ENCODE measurements at regions not wholly inside any gene's neighbourhood (a gene's known extent, or its start where the extent isn't known, plus 50 kb on each side); places are given as distances from the start of the nearest gene placed in this dataset.

DNA sequence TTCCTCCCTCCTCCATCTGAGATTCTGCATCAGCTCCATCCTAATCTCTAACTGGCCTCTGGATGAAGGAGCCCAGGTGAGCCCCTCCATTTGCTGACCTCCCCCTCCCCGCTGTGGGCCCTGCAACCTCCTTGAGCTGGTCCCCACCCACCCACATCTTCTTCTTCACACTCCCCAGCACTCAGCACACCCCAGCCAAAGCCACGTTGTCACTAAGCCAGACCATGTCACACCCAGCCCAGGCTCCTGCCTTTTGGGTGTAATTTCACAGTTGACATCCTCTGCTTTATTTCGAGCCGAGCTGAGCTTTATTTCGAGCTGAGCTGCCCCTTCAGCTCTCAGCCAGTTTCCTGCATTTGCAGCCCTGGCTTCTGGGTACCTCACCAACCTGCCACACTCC is 282.7 kb upstream of the TNRC6C start:
- no peak for DNase-seq (ENCODE audit: low read depth in 2 of 2)

DNA sequence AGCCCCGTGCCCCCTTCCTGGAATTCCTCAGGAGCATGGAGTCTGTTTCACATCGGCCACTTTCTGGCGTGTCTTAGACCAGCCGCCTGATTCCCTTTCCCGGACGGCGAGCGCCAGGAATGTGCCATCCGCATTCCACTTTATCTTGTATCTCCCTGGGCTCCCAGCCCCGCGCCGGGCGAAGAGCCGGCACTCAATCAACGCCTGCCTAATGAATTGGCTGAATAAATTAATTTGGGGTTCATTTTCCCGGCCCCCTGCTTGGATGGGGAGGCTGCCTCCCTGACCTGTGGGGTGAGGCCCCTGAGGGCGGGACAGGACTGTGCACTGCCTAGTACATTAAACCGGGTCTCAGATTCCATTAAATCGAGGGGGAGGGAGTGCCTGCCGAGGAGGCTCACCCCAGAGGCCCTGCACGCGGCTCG is 282.3 kb upstream of the TNRC6C start:
- no peak for DNase-seq (ENCODE audit: low read depth in 2 of 2)

DNA sequence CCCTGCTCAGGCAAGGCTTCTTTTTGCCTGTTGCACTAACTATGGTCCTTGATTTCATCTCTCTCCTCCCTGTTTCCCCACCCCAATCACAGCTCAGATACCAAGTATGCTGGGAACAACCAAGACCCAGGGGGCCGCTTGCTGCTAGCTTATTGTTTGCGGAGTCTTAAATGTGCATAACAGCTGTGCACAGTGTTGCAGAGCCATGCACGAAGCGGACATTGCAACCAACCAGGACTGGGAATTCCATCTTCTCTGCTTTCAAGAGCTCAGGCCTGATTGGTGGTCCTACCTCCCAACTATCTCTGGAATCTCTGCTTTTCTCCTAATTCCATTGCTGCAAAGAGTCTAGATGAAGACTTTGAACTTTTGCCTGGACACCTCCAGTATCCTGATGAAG is 281.3 kb upstream of the TNRC6C start:
- no peak for DNase-seq (ENCODE audit: low read depth in 2 of 2)

DNA sequence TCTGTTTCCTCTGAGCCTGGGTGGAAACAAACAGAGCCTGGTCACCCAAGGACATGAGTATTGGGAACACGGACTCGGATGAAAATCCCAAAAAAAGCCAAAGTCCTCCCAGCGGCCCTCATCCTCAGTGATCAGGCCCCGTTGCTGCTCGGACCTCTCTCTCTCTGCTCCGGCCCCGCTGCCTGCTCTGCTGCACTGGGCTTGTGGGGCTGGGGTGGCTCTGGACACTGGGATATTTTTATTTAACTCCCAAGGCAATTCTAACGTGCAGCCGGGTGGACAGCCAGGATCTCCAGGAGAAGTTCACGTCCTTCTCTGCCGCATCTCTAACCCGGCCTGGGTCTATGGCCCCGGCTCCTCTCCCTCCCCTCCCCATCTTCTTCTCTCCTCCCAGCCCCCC is 280.9 kb upstream of the TNRC6C start:
- DNase-seq (ENCODE audit: low read depth in 2 of 2): no peak

DNA sequence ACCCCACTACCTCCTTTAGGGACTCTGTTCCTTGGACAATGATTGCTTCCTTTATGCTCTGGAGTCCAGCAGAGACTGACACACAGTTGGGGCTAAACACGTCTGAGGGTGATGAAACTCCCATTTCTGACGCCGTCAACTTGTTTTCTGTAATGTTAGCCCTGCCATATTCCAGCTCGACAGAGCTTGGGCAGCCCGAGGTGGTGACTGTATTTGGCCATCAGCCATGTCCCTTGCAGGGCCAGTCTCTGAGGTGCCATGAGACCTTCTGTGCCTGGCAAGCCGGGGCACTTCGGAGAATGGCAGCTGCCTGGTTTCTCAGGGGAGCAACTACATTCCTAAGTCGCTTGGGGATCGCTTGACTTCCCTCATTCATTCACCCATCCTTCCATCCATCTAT is 278.9 kb upstream of the TNRC6C start:
- no peak for DNase-seq (ENCODE audit: low read depth in 2 of 2)

DNA sequence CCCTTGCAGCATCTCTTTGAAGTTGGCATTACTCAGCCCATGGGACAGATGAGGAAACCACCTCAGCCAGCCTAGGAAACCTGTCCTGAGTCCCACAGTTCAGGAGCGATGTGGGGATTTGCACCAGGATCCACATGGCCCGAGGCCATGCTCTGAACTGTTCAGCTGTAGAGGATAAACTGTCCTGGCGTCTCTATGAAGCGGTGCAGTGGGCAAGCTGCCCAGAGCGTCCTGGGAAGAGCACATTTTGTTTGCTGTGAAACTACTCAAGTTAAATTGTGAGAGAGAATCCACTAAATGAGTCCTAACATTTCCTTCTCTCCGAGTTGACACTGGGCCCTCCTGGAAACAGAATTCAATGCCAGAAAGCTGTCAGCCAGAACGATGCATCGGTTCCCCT is 276.6 kb upstream of the TNRC6C start:
- DNase-seq (ENCODE audit: low read depth in 2 of 2): no peak

DNA sequence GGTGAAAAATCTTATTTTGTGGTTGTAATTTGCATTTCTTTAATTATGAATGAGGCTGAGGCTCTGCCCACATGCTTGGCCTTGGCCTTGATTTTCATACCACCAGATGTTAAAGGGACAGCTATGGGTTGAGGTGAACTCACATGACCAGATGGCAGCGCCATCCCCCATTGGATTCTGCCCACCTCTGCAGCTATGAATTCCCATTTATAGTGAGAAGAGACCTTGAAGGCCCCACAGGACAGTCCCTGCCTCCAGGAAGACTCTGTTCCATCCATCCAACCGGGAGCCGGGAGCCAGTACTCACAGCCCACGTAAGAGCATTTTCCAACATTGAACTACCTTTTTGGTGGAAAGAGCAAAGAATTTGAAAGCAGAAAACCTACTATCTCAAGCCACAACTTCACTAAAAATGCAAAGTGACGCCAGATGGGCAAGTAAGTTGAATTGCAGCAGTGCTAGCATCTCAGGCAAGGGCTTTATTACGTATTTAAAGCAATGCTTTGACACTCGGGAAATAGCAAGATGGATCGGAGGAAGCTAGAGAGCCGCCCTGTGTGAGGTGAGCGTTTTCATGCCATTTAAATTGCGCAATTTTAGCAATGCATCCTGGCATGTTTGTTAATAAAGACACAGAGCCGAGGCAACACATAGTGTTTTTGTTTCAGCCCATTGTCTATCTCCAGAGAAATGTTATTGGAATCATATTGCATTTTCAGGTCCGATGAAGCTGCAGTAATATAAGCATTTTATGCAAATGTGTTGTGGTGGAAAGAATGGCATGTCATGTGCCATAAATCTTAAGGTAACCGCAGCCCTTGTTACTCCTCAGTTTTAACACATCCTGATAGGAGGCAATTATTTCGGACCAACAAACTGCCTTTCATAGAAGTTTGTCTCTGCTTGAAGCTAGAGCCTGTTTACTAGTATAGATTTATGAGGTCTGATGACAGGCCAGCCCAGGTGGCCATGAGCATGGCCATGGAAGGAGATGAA is 273.4 kb upstream of the TNRC6C start:
- DNase-seq (ENCODE audit: low read depth in 2 of 2): no peak

DNA sequence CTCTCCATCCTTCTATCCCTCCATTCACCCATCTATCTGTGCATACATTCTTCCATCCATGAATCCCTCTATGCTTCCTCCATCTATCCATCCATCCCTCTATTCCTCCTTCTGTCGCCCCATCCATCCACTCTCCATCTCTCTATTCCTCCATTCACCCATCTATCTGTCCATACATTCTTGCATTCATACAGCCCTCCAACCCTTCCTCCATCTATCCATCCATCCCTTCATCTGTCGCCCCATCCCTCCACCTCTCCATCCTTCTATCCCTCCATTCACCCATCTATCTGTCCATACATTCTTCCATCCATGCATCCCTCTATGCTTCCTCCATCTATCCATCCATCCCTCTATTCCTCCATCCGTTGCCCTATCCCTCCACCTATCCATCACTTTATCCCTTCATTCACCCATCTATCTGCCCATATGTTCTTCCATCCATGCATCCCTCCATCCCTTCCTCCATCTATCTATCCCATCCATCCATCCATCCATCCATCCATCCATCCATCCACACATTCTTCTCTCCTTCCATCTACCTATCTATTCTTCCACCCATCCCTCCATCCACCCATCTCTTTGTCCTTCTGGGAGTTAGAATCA is 272.5 kb upstream of the TNRC6C start:
- DNase-seq (ENCODE audit: low read depth in 2 of 2): no peak

DNA sequence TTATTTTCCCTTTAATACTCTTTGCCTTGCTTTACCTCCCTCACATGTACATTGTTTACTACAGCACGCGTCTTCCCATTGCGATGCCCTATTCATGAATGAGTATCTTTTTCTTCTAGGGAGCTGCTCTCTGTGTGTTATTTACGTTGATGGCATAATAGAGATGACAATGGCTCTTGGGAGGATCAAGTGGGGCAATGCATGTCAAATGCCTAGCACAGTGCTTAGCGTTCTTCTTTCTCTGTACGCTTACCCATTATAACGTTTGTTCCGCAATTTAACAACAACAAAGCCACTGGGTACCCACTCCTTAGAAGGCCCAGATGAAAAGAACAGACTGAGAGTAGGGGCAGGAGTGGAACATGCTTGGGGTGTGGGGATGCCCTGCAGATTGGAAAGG is 271.6 kb upstream of the TNRC6C start:
- DNase-seq (ENCODE audit: low read depth in 2 of 2): no peak

DNA sequence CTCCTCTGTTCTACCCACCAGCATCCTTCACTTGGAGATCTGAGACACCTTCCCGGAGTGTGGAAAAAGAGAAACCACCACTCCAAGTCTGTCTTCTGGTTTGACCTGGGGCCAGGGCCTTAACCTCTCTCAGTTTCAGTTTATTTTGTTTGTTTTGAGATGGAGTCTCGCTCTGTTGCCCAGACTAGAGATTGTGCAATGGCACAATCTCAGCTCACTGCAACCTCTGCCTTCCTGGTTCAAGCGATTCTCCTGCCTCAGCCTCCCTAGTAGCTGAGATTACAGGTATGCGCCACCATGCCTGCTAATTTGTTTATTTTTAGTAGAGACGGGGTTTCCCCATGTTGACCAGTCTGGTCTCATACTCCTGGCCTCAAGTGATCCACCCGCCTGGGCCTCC is 271.1 kb upstream of the TNRC6C start:
- DNase-seq (ENCODE audit: low read depth in 2 of 2): no peak

DNA sequence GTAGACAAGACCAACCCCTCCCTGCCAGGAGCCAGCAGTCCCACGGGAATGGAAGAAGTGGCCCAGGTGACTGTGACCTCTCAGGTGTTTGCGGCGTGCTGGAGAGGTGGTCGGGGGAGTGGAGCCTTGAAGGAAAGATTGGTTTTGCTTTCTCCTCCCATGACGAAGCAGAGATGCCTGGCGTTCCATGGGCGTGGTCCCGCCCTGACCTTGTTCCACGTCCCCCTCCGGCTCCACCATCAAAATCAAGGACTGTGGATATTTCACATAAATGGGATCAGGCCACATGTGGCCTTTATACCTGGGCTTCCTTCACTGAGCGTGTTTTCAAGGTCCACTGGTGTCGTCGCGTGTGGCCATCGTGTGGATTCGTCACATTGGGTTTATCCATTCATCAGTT is 270.6 kb upstream of the TNRC6C start:
- DNase-seq (ENCODE audit: low read depth in 2 of 2): no peak

DNA sequence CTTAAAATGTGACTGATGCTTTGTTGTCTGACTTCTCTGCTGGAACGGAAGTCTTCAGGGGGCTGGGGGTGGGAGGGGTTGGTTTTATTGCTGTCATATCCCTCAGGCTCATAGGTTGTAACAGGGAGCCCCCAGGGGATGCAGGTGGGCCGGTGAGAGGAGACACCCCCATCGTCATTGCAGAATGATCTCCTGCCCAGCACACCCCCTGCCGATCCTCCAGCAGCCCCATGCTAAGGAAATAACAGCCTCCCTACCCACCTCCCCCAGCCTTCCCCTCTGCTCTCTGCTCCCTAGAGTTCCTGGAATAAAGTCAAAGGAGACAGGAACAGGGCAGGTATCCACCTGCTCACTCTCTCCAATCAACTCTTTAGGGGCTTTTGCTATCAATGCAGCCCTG is 270.1 kb upstream of the TNRC6C start:
- no peak for DNase-seq (ENCODE audit: low read depth in 2 of 2)

DNA sequence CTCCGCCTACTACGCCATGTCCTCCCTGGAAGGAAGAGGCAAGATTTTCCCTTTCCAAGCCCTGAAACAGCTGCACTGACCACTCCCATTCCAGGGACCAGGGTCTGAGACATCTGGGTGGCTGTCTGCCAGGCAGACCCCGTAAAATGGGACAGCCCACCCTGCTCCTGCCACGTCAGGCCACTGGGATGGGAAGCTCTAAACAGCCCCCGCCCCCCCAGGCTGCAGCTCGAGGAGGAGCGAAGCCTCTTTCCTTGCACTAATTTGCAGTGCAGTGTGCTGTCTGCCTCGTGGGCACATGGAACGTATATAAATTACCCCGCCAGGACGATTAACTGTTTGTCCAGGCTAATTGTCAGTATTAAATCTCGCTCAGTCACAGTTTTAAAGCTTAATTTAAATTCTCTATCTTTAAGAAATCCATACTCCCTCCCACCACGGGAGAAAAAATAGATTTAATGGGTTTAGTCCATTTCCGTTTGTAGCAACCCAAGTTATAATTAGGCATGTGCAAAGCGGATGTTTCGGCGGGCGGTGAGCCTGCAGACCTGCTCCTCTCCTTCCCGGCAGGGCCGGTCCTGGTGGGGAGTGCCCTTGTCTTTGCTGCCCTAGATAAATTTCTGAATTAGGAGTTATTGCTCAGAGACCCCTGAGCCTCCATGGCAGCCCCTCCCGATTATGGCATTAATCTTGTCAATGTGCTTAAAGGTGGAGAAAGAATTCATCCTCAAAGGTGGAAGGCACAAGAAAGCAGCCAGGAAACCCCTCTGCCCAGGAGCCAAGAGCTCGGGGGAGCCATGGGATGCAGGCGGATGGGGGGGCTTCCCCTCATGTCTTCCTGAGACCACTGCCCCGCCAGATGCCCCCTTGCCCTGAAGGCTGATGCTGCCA is 268.0 kb upstream of the TNRC6C start:
- DNase-seq (ENCODE audit: low read depth in 2 of 2): no peak

DNA sequence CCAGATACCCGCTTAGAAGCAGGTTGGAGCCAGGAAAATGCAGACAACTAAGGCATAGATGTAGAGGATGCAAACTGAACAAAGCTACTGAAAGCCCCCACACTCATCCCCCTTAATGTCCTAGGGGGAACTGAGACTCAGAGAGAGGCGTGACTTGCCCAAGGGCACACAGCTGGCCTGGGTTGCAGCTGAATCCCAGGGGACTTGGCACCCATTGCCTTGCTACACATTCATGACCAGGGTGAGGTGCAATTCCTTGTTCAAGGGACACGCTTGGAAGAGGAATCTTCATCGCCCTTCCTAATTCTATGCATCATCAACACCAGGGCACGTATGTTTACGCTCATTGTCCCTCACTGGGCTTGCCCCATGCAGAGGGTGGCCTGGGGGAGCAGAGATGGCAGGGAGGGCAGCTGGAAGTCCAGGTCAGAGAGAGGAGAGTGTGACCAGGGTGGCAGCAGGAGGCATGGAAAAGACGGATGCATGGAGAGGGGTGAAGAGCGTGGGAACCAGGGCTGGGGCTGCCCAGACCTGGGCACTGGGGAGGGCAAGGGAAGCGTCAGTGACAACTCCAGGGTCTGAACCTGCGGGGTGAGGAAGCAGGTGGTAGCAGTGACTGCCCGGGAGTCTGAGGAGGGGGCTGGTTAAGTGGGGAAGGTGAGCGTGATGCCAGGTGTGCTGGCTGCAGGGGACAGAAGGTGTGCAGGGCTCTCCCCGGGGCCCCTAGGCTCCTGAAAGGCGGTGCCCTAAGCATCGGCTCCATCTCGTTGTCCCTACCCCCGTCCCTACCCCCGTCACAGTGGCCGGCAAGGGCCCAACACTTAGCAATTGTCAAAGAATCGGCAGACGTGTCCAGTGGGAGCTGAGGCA is 267.1 kb upstream of the TNRC6C start:
- no peak for DNase-seq (ENCODE audit: low read depth in 2 of 2)

DNA sequence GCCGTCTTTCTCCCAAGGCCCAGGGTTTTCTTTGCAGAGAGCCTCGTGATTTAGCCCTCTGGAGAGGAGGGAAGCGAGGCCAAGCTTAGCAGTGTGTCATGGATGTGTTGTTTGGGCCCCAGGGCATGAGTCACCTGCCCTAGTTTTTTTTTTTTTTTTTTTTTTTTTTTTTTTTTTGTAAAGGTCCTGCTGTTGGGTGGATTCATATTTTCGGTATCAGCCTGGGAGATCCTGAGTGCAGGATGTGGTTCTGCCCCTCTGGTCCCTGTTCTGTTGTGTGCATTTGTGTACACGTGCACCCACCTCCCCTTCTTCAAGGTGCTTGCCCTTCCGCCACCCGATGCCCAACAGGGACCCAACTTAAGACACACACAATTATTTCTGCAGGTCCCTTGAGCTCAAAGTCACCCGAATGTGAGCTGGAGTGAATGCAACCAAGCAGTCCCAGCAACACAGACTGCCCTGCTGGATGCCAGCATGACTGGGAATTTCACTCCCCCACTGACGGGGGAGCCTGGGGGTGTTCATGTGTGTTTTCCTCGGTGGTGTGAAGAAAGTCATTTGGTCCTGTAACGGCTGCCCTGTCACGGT is 265.8 kb upstream of the TNRC6C start:
- no peak for DNase-seq (ENCODE audit: low read depth in 2 of 2)

DNA sequence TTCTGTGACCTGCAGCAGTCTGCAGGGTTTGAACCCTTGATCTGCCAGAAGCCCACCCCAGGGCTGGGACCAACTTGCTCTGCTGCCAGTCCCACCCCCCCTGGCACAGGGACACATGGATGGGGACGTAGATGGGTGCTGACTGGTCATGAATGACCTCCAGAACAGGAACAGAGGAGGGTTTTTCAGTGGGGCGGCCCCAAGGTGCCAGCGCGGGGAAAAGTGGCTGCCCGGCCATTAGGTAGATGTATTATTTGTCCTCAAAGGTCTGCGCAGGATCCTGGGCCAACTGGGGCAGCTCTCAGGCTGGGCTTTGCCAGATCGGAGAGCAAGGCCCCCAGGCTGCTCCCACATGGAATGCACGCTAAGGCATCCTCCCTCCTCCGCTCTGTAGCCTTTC is 265.2 kb upstream of the TNRC6C start:
- DNase-seq (ENCODE audit: low read depth in 2 of 2): no peak

DNA sequence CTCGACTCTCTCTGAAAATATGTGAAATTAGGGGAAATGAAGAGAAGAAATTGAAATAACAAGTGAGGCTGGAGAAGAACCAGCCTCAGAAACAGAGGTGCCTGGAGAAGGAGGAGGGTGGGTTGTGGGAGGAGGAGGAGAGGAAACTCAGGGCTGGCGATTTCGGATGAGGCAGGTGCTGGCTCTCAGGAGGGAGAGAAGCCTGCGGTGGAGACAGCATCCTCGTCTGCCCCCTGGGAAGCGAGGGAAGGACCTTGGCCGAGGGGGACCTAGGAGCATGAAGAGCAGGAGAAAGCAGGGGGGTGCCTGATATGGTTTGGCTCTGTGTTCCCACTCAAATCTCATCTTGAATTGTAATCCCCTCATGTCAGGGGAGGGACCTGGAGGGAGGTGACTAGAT is 264.7 kb upstream of the TNRC6C start:
- no peak for DNase-seq (ENCODE audit: low read depth in 2 of 2)

DNA sequence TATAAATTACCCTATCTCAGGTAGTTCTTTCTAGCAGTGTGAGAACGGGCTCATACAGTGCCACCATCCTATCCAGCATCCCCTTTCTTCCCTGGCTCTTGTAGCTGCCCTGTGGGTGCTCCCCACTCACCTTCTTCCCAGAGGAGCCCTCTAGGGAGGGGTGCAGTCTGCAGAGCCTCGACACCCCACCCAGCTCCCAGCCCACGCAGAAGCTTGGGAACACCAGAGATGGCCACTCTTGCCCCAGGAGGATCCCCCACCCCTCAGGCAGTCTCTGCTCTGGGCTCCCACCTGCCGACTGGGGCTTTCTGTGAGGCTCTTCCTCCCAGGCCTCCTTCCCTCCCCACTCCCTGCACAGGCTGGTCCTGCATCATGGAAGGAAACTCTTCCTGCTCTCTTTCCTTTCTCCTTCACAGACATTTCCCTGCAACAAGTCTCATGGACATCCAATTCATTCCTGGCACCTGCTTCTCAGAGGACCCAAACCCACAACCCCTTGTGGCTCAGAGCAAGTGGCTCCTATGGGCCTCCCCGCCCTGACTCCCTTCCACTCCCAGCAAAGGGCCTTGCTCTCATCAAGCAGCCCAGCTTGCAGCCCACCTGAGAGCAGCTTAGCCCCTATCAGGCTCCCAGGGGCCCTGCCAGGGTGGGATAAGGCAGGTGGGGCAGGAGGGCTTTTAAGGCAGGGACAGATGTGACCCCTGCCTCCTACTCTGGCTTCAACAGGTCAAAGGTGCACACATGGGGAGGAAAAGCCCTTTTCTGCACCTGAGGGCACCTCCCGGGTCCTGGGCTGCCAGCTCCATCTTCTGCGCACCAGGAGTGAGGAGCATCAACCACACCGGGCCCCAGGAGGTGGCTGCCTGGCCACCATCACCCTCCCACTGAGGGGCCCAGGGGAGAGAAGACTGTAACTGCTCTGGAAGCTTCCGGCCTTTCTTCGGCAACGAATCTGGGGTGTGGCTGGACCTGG is 263.8 kb upstream of the TNRC6C start:
- no peak for DNase-seq (ENCODE audit: low read depth in 2 of 2)

DNA sequence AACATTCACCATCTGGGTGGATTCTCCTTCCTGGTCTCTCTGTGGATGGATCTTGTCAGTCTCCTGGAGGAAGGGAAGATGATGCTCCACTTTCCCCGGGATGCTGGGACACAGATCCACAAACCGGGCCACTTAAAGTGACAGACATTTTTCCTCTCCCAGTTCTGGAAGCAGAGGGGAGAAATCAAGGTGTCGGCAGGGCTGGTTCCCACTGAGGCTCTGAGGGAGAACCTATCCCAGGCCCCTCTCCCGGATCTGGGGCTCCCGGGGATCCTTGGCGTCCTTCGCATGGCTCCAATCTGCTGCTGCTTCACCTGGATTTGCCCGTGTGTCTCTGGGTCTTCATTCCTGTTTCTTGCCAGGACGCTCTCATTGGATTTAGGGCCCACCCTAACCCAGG is 263.1 kb upstream of the TNRC6C start:
- no peak for DNase-seq (ENCODE audit: low read depth in 2 of 2)
